RPMI7951 (cell line): ENCODE measurements at regions not wholly inside any gene's neighbourhood (a gene's known extent, or its start where the extent isn't known, plus 50 kb on each side); places are given as distances from the start of the nearest gene placed in this dataset.

Experiments
- DNase-seq: peaks from one replicate; pipeline ENCODE4 v3.0.0-alpha.2; 2012; ENCODE audit warnings: low read depth

DNA sequence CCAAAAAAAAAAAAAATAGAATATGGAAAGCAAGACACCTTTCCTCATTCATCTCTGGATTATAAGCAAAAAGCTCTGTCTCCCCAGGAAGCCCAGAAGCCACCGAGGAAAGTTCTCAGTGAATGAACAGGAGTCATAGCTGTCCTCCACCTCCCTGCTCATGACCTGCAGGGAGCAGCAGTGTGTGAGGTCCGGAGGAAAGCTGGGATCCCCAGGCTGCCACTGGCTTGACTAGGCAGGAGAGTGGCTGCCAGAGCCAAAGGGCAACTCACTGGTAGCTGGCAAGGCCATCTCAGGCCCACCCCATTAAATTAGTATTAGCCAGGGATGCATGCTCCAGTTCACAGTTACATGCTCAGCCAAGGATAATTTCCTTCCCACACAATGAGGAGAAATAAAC is 191.6 kb upstream of the STT3B start:
- DNase-seq = peak; percentile 23

DNA sequence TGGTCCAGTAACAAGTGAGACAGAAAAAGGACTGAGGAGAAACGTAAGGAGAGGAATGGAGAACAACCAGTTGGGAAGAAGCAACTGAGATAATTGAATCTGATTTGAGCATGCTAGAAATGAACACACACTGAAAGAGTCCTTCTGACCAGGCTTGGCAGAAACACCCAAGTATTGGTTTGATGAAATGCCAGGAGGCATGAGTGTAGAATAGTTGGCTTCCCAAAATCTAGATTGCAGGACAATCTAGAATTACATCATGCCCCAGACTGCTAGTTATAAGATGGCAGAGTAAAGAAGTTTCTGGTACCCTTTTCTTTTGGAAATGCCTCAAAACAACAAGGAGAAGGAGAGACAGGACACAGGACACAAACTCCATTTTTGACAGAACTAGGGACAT is 189.7 kb upstream of the STT3B start:
- DNase-seq = peak; percentile 30

DNA sequence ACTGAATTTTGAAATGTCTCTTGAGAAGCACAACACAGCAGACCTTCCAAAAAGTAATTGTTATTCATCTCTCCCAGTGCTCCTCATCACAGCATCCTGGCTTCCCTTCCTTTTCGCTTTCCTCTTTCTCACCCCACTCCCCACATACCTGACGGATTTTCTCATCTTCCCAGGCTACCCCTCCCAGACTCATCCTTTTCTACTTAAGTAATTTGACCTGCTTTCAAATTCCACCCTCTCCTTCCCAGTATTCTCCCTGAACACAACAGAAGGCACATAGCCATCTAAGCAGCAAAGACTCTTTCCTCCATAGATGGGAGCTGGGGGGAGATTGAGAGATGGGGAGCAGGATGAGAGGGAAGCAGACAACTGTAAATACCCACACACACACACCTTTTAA is 187.1 kb upstream of the STT3B start:
- no peak for DNase-seq

DNA sequence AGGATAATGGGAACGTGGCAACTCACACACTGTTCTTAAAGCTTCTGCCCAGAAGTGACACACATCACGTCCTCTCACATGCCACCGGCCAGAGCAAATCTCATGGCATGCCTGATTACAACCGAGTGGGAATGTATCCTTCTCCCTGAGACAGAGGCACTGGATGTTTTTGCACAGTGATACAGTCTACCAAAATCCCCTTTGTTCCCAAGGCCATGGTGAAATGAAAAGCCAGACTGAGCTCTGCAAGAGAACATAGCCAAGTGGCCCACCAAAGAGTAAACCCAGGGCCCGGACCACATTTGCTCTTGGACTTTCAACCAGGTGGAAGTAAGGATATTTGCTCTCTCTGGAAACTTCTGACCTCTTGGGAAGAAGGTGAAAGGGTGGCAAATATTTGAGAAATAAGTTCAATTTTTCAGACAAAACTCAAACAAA is 186.2 kb upstream of the STT3B start:
- DNase-seq = no peak

DNA sequence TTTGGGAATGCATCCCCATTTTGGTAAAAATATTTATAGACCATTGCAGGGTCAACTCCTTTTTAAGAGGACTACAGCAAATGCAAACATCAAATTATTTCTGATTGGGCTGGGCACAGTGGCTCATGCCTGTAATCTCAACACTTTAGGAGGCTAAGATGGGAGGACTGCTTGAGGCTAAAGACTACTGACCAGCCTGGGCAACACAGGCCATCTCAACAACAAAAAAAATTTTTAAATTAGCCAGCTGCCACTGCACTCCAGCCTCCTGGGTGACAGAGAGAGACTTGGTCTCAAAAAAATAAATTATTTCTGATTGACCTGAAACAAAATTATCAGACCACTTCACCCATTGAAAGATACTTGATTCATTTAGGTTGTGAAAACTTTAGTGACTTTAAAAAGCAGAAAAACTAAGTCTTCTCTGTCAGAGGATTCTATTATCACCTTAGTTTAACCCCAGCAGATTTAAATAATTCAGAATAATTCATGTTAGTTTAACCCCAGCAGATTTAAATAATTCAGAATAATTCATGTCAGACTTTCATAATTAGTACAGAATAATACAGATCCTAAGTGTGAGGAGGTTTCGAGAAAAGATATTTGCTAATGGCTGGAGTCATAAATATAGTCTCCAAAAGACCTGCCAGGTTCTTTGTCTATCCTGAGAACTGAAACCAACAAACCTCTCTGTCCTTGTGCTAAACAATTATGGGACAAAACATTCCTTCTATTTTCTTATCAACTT is 183.6 kb upstream of the STT3B start:
- no peak for DNase-seq

DNA sequence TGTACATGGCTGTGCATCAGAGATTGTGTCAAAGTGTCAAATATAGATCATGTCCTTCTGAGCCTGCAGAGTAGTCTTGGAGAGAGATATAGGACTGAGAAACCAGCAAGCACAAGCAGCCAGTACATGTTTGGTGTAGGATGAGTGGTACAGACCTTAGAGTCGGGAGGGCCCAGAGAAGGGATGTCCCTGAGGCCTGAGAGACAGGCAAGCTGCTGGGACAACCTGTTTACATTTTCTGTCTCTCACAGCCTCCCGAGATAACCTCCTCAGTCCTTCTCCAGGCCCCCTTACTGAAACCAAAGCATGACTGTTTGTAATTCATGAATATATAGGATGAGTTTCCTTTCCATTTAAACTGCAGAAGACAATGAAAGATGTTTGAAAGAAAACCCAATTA is 182.4 kb upstream of the STT3B start:
- DNase-seq = no peak

DNA sequence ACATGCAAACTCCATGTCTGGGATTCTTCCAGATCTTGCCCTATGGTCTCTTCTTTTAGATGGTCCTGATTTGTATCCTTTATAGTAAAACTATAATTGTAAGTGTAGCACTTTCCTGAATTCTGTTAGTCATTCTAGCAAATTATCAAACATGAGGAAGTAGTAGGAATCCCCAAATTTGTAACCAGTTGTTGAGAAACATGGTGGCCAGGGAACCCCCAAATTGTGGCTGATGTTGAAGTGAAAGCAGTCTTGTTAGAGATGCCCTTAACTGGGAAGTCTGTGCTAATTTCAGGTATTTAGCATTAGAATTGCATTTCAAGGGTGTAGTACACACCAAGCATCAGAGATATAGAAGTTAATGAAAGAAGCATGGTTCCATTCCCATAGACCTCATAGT is 180.4 kb upstream of the STT3B start:
- no peak for DNase-seq

DNA sequence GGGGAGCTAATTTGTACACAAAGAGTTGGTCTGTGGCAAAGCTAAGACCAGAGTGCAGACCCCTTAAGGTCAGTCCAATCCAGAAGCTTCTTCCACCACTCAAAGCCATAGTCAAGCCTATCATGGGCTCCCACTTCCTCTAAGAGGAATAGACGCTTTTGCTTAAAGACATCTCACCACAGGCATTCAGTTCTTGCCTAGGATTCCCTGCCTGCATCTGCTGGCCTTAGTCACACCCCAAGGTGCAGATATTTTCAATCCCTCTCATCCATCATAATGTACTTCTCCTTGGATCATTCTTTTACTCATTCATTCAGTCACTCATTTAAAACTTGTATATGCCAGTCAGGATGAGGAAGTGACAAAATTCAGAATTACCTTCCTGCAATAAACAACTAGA is 179.6 kb upstream of the STT3B start:
- DNase-seq = no peak

DNA sequence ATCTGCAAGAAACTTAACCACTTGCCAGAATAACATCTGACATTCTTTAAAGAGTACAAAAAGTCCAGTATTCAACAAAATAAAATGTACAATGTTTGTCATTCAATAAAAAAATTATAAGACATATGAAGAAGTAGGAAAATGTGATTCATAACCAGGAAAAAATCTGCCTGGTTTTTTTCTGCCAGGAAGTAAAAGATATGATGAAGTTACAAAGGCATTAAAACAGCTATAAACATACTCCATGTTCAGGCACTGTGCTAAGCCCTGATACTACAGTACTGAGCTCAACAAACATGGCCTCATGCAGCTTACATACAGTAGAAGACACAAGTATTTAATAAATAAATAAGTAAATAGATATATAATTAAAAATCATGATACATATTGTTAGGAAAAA is 178.4 kb upstream of the STT3B start:
- no peak for DNase-seq

DNA sequence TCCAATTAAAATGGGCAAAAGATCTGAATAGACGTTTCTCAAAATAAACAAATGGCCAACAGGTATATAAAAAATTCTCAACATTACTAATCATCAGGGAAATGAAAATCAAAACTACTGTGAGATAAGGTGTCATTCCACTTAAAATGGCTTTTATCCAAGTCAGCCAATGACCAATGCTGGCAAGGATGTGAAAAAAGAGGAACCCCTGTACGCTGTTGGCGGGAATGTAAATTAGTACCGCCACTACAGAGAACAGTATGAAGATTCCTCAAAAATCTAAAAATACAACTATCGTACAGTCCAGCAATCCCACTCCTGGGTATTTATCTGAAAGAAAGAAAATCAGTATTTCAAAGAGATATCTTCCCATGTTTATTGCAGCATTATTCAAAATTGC is 176.9 kb upstream of the STT3B start:
- DNase-seq = no peak

DNA sequence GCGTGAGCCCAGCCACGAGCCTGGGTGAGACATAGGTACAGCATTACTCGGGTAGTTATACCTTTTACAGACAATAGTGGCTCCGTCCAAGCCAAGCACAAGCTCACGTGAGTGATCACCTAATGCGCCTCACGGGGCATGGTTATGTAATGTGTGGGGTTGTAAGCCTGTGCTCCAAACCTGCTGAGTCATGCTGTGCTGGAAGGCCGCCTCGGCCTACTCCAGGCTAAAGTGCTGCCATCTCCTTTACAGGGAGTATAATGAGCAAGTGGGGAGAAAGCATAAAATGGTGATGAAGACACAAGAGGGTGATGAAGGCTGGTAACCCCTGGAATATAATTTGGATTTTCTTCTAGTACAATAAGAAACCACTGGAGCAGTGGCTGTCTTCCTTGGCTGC is 175.8 kb upstream of the STT3B start:
- peak; percentile 58 for DNase-seq

DNA sequence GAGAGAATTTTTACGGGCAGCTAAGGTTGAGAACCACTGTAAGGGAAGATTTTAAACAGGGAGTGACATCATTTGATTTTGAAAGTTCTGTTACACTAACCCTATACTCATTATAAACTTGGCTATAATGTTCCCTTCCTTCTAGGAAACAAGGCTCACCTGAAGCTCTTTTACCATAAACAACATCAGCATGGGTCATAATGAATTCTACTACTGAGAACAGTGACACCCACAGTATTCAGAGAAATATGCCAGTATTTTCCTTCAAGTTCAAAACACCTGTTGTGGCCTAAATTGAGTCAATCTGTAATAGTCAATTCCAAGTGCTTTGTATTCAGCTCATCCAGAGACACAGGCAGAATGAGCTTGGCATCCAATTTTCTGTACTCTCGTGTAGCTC is 175.3 kb upstream of the STT3B start:
- no peak for DNase-seq

DNA sequence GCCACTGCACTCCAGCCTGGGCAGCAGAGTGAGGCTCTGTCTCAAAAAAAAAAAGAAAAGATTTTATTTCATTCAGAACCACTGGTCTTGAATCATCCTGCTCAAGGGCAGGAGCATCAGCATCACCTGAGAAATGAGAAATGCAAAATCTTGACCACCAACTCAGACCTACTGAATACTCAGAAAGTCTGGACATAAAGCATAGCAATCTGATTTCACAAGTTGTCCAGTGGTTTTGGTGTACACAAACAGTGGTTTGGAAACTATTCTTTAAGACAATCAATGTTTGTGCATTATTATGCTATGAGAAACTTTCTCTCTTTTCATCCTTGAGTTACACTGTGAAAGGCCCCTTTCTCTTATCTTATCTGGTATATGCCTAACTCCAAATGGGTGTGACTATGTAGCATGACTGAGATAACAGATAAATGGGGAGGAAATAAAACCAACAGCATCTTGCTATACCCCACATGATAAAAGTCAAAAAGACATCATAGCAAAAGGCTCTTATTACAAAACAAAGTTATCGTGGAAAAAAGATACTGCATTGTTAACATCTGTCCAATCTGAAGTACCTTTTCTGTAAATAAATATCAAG is 174.2 kb upstream of the STT3B start:
- no peak for DNase-seq

DNA sequence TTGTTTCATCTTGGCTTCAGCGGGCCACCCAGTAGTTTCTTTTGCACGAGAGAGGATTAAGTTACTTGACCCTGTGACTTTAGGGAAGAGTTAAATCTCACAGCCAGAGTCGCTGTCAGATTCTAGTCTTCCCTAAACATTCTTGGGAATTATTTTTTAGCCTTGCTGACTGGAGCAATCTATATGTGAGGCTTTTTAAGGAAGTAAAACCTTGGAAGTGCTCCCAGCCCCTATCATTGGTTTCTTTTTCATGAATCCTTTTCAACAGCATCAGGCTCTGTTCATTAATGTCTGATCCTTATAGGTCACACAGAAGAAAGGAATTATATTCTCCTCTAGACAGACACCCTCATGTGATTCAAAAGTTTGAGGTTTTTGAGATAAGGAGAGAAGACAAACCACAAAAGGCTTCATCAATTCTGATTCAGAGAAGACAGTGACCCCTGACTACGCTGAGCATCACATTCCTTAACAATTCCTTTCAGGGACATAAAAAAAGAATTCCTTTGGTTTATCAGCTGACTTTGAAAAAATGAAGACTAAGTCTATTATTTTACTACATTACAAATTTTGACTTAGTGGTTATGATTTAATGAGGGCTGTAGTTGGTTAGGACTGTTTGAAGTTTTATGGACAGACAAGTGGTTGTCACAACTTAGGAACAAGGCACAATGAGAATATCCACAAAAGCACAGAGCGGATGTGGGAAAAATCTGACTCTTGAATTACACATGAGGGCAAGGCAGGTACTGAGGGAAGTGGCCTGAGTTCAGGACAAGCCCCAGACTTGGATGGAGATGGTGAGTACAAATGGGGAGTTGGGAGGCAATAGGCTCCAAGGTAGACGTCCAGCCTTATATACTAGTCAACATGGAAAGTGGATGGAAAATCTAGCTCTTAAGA is 171.1 kb upstream of the STT3B start:
- peak; percentile 89 for DNase-seq

DNA sequence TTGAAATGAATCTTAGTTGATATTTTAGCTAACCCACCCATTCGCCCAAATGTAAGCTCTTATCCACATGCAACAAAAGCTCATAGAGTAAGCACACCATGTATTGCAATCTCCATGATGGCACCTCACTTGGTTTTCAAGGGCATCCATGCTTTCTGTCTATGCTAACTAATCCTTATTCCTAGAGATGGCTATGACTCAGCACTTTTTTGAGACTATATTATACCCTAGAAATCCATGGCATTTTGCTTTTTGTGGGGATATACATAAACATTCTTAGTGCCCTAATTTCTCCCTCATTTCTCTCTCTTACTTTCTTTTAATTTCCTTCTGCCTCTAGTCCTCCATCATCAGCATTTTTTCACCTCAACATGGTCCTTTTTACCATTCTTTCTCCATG is 168.5 kb upstream of the STT3B start:
- DNase-seq = no peak

DNA sequence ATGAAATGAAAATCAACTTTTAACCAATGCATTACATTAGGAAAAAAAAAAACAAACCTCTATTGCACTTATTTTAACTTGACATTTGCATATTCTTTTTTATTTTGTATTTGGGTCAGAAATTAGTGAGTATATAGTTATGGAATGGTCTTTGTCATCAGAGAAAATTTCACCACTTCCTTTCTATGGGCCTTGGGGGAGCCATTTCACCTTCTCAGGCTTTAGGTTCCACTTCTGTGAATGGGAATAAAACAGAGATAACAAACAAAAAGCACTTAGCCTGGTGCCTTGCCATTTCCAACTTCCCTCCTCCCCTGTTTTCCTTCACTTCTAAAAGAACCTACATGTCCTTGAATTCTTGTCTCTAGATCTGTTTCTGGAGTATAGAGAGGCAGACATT is 168.0 kb upstream of the STT3B start:
- DNase-seq = peak; percentile 50

DNA sequence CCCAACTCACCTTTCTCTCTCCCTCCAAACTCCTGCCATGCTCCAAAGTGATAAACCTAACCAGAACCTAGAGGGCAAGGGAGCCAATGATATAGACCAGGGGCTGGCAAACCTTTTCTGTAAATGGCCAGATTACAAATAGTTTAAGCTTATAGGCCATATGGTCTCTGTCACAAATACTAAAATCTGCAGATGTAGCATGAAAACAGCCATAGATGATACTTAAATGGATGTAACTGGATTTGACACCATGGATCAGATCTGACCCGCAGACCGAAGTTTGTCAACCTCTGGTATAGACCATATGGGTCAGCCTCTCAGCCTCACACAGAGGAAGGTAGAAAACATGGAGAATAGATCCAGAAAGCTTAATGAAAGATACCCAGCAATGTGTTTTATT is 165.2 kb upstream of the STT3B start:
- DNase-seq = no peak

DNA sequence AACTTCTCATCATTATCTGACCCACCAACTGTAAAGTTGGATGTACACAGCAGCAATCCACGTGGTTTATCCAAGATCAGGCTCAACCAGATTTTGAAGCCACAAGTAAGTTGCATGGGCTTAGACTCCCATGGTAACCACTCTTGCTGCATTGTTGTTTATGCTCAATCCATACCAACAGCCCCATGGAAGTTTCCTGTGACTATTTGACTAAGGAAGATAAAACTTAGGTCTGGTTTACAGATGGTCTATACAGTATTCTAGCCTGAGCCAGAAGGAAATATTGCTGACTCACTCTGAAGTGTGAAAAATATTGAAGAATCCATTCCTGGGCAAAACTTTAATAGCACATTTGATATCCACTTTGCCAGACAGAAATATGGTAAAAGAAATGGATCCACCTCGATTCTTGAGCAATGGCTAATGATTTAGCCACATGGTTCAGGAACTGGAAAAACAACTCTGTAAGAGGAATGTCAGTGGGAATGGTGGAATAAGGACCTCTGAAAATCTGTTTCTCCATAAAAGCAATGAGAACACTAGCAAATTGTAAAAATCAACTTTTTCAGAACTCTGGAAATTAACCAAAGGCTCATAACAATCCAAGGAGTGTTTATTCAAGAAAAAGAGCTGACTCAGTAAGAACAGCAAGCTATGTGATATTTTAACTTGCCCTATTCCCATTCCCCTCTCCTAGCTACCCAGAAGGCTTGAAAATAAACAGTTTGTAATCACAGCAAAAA is 162.9 kb upstream of the STT3B start:
- peak; percentile 37 for DNase-seq

DNA sequence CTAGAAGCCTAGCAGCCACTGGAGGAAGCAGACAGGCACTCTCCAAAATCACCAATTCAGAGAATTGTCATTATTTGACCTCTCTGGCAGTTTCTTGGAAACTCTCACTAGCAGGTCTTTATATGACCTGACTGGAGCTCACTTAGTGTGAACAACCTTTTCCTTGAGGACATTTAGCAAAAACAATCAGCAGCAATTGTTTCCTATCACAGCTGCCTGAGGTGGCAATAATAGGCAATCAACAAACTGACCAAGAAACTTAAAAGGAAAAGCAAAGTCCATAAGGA is 162.4 kb upstream of the STT3B start:
- no peak for DNase-seq

DNA sequence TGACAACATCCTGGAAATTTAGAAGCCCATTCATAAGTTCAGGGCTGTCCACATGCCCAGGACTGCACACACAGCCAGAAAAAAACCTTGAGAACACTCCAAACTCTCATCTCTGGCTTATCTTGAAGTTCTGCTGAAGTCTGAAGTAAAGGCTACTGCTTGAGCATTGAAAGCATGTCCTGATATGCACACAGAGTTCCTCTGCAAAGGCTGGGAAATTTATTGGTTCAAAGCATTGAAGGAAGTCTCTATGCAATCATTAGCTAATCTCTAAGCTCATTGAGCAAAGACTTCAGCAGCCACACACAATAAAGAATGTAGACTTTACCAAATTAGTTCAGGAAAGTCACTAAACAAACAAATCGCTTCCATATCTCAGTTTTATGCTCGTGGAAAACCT is 162.0 kb upstream of the STT3B start:
- DNase-seq = no peak

DNA sequence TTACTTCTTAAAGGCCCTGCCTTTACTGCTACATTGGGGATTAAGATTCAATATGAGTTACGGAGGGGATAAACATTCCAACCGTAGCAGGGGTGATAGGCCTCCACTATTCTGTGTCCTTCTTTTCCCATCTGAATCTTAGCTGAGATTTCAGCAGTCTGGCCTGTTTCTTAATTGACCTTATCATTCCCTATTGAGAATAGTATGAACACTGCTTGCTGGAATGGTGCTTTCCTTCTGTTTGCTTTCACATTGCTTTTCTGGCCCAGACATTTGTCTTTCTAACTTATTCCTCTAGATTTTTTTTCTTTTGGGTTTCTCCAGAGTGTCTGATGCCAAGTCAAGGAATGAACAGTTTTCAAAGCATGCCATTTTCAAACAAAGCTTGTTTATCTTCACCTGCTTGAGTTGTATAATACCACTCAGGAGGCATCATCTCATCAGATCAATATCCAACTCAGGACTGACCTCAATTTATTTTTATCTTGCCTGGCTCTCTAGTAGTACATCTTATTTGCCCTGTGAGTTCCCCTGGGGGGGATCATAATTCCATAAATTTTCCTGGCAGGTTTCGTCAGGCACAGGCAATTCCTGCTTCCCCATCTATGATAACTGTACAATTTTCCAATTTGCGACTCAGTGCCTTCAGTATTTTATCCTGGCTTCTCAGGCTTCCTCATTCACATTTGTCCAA is 161.1 kb upstream of the STT3B start:
- DNase-seq = no peak

DNA sequence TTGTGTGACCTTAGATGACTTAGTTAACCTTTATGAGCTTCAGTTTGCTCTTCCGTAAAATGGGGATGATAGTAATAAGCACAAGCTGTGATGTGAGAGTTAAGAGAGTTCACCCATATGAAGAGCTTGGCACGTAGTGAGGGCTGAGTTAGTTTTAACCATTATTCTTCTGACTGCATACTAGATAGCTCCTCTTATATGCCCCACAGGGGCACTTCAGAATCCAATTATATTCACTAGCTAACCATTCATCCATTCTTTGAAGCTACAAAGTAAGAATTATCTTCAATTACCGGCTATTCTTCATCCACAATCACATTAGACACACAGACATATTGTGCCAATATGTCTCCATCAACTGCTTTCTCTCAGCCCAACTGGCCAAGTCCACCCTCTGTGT is 159.0 kb upstream of the STT3B start:
- no peak for DNase-seq
